H1 (cell line): ENCODE measurements at regions not wholly inside any gene's neighbourhood (a gene's known extent, or its start where the extent isn't known, plus 50 kb on each side); places are given as distances from the start of the nearest gene placed in this dataset.

Source experiments
- CBX8 ChIP-seq: fragments of 300-800, 300-1000 bp; sonication (generic); IDR thresholded peaks from 2 replicates; pipeline ENCODE4 v1.7.1; 2016; ENCODE audit warnings: low read depth, low read length, borderline replicate concordance
- EGR1 ChIP-seq: IDR thresholded peaks from 2 replicates; pipeline ENCODE4 v1.6.1; 2011; ENCODE audit warnings: low read depth, low read length, borderline replicate concordance
- EP300 ChIP-seq, 2 experiments: IDR thresholded peaks; 1 replicate in 1 of 2; 2 replicates in 1 of 2; pipeline ENCODE4 v1.6.1; 2011 to 2012; ENCODE audit warnings: low read depth in 2 of 2, low read length in 2 of 2, mild to moderate bottlenecking in 2 of 2, borderline replicate concordance in 1 of 2, inconsistent platforms in 1 of 2, moderate library complexity in 1 of 2
- EZH2 ChIP-seq: fragments of 200-600 bp; sonication (generic); IDR thresholded peaks from 2 replicates; pipeline ENCODE4 v1.7.1; 2012; ENCODE audit warnings: low read depth, mild to moderate bottlenecking, moderate library complexity, low read length, inconsistent platforms; ENCODE audit not compliant: severe bottlenecking
- POLR2A ChIP-seq, 2 experiments: IDR thresholded peaks; 1 replicate in 1 of 2; 2 replicates in 1 of 2; pipeline ENCODE4 v1.6.1; 2011; ENCODE audit warnings: low read depth in 2 of 2, low read length in 2 of 2, mild to moderate bottlenecking in 2 of 2; ENCODE audit errors: control extremely low read depth in 1 of 2
- POU5F1 ChIP-seq: IDR thresholded peaks from 2 replicates; pipeline ENCODE4 v1.6.1; 2011; ENCODE audit warnings: low read depth, mild to moderate bottlenecking, low read length, moderate library complexity
- RAD21 ChIP-seq, 2 experiments: IDR thresholded peaks in 1 of 2; conservative IDR thresholded peaks in 1 of 2; 2 replicates each; pipeline ENCODE4 v1.6.1; 2011; ENCODE audit warnings: low read depth in 2 of 2, low read length in 2 of 2, improper control_type of control experiment in 1 of 2, inconsistent platforms in 1 of 2, mild to moderate bottlenecking in 1 of 2, moderate library complexity in 1 of 2
- RNF2 ChIP-seq: fragments of 200-900, 300-1000 bp; sonication (generic); IDR thresholded peaks from 2 replicates; pipeline ENCODE4 v1.7.1; 2016; ENCODE audit warnings: borderline replicate concordance, low read depth, mild to moderate bottlenecking, antibody characterized with exemption, low read length; ENCODE audit not compliant: poor library complexity, severe bottlenecking; ENCODE audit errors: missing control alignments
- TAF1 ChIP-seq: IDR thresholded peaks from 2 replicates; pipeline ENCODE4 v1.6.1; 2011; ENCODE audit warnings: mild to moderate bottlenecking, low read depth, low read length
- ZNF274 ChIP-seq: IDR thresholded peaks from 2 replicates; pipeline ENCODE4 v1.7.0; 2012; ENCODE audit warnings: low read length, borderline replicate concordance; ENCODE audit errors: extremely low read depth
- TF ChIP-seq, protein P1 (sequence below), 3 experiments: IDR thresholded peaks; 1 replicate in 2 of 3; 2 replicates in 1 of 3; pipeline versions ENCODE4 v1.5.1 to v1.6.1; 2011; ENCODE audit warnings: low read length in 3 of 3, mild to moderate bottlenecking in 3 of 3, inconsistent platforms in 2 of 3, low read depth in 1 of 3, moderate library complexity in 1 of 3; ENCODE audit not compliant: insufficient read depth in 1 of 3; ENCODE audit errors: control extremely low read depth in 1 of 3

- TF ChIP-seq TAF1 (no peak), CBX8 (no peak), POLR2A (IDR thresholded peaks at IDR 0.05; ENCODE audit: control extremely low read depth in 1 of 2, low read depth in 2 of 2, low read length in 2 of 2) (no peak), EGR1 (no peak), ZNF274 (no peak), POU5F1 (no peak), RAD21 (IDR thresholded peaks at IDR 0.05 in 1 of 2, conservative IDR thresholded peaks at IDR 0.05 in 1 of 2; ENCODE audit: low read depth in 2 of 2, low read length in 2 of 2) (no peak), EP300 (IDR thresholded peaks at IDR 0.05; ENCODE audit: borderline replicate concordance in 1 of 2, low read depth in 2 of 2, low read length in 2 of 2) (no peak), EZH2 (no peak), RNF2 (no peak)
- TF ChIP-seq, protein P1, sequence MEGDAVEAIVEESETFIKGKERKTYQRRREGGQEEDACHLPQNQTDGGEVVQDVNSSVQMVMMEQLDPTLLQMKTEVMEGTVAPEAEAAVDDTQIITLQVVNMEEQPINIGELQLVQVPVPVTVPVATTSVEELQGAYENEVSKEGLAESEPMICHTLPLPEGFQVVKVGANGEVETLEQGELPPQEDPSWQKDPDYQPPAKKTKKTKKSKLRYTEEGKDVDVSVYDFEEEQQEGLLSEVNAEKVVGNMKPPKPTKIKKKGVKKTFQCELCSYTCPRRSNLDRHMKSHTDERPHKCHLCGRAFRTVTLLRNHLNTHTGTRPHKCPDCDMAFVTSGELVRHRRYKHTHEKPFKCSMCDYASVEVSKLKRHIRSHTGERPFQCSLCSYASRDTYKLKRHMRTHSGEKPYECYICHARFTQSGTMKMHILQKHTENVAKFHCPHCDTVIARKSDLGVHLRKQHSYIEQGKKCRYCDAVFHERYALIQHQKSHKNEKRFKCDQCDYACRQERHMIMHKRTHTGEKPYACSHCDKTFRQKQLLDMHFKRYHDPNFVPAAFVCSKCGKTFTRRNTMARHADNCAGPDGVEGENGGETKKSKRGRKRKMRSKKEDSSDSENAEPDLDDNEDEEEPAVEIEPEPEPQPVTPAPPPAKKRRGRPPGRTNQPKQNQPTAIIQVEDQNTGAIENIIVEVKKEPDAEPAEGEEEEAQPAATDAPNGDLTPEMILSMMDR (IDR thresholded peaks at IDR 0.05; ENCODE audit: control extremely low read depth in 1 of 3, insufficient read depth in 1 of 3, low read depth in 1 of 3, low read length in 3 of 3): no peak
These were observed 138.2 kb downstream of the TPRA1 start for GRCh38 chr3:127452321-127452821.
